Astrocyte (in vitro differentiated cells and primary cell): ENCODE measurements at regions not wholly inside any gene's neighbourhood (a gene's known extent, or its start where the extent isn't known, plus 50 kb on each side); places are given as distances from the start of the nearest gene placed in this dataset.

Experiments
- CTCF ChIP-seq: IDR thresholded peaks from 2 replicates; pipeline ENCODE4 v1.5.1; 2011; ENCODE audit warnings: low read depth, mild to moderate bottlenecking, inconsistent platforms, low read length, moderate library complexity; ENCODE audit not compliant: insufficient read depth
- EZH2 ChIP-seq: IDR thresholded peaks from 2 replicates; pipeline ENCODE4 v1.6.1; 2012; ENCODE audit warnings: mild to moderate bottlenecking, low read length, inconsistent platforms; ENCODE audit not compliant: insufficient read depth

GRCh38 chr13:99847318-99847750 is 124.2 kb downstream of the ZIC5 start:
- TF ChIP-seq CTCF: no peak
- TF ChIP-seq EZH2: no peak
